HL-60 (cell line): ENCODE measurements at regions not wholly inside any gene's neighbourhood (a gene's known extent, or its start where the extent isn't known, plus 50 kb on each side); places are given as distances from the start of the nearest gene placed in this dataset.
"Not testable (repeated sequence)": the region's sequence is repeated elsewhere in the genome, so short reads cannot be mapped to it uniquely, and the experiment has no call there.

Source experiments
- DNase-seq, 2 experiments: peaks; one replicate each; pipeline ENCODE4 v3.0.0-alpha.2; 2010 to 2020; ENCODE audit warnings: low read depth in 1 of 2, low spot score in 1 of 2
- H3K27ac ChIP-seq: fragments of 250-450 bp; sonication (Bioruptor Pico); replicated peaks from 2 replicates; pipeline ENCODE4 v1.5.1; 2020; ENCODE audit warnings: mild to moderate bottlenecking, moderate library complexity
- H3K27me3 ChIP-seq: fragments of 250-450 bp; sonication (Bioruptor Pico); 2 replicates; pipeline ENCODE4 v1.5.1; 2021; ENCODE audit warnings: mild to moderate bottlenecking, moderate library complexity; ENCODE audit not compliant: insufficient read depth, poor library complexity, severe bottlenecking
- H3K4me3 ChIP-seq: replicated peaks from 2 replicates; pipeline ENCODE4 v1.5.1; 2011; ENCODE audit warnings: mild to moderate bottlenecking, control low read depth, low read length; ENCODE audit not compliant: insufficient read depth
- CTCF ChIP-seq: IDR thresholded peaks from one replicate; pipeline ENCODE4 v1.5.1; 2011; ENCODE audit warnings: low read length, control low read depth, inconsistent platforms; ENCODE audit not compliant: insufficient read depth
- GABPA ChIP-seq: IDR thresholded peaks from 2 replicates; pipeline ENCODE4 v1.6.1; 2012; ENCODE audit warnings: low read depth
- POLR2AphosphoS5 ChIP-seq: IDR thresholded peaks from 2 replicates; pipeline ENCODE4 v1.6.1; 2012; ENCODE audit warnings: low read depth
- SPI1 ChIP-seq: IDR thresholded peaks from 2 replicates; pipeline ENCODE4 v1.6.1; 2012; ENCODE audit warnings: low read depth, mild to moderate bottlenecking, borderline replicate concordance
- TF ChIP-seq, protein P1 (sequence below): IDR thresholded peaks from 2 replicates; pipeline ENCODE4 v1.6.1; 2012; ENCODE audit warnings: low read depth; ENCODE audit not compliant: insufficient replicate concordance

DNA sequence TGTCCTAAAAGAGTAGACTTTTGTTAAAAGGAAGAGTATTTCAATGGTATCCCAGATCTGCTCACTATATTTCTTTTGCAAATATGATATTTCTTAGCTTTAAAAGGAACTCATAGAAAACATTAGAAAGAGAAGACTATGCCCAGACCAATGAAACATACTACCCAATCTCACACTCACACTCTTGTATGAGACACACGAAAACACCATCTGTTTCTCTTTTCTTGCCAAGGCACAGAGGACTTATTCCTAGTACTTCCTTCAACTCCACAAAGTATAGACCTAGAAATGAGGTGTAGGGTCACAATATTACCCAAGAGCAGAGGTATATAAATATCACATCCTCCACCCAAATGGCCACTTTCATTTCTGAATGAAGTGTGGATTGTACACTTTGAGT lies 292.4 kb upstream of the ACO1 start:
- no peak overlapping the region for H3K27ac ChIP-seq
- TF ChIP-seq SPI1 (no peak), CTCF (no peak), POLR2AphosphoS5 (no peak), GABPA (no peak)
- TF ChIP-seq, protein P1, sequence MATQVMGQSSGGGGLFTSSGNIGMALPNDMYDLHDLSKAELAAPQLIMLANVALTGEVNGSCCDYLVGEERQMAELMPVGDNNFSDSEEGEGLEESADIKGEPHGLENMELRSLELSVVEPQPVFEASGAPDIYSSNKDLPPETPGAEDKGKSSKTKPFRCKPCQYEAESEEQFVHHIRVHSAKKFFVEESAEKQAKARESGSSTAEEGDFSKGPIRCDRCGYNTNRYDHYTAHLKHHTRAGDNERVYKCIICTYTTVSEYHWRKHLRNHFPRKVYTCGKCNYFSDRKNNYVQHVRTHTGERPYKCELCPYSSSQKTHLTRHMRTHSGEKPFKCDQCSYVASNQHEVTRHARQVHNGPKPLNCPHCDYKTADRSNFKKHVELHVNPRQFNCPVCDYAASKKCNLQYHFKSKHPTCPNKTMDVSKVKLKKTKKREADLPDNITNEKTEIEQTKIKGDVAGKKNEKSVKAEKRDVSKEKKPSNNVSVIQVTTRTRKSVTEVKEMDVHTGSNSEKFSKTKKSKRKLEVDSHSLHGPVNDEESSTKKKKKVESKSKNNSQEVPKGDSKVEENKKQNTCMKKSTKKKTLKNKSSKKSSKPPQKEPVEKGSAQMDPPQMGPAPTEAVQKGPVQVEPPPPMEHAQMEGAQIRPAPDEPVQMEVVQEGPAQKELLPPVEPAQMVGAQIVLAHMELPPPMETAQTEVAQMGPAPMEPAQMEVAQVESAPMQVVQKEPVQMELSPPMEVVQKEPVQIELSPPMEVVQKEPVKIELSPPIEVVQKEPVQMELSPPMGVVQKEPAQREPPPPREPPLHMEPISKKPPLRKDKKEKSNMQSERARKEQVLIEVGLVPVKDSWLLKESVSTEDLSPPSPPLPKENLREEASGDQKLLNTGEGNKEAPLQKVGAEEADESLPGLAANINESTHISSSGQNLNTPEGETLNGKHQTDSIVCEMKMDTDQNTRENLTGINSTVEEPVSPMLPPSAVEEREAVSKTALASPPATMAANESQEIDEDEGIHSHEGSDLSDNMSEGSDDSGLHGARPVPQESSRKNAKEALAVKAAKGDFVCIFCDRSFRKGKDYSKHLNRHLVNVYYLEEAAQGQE = no peak
- H3K4me3 ChIP-seq = no peak overlapping the region
- no peaks in the 10 kb centered on the region for H3K27me3 ChIP-seq
- DNase-seq = no peak

GRCh38 chr9:32117291-32117690 lies 267.2 kb upstream of the ACO1 start:
- H3K4me3 ChIP-seq = no peak overlapping the region
- TF ChIP-seq CTCF = no peak
- no peak for TF ChIP-seq GABPA
- TF ChIP-seq SPI1 = no peak
- TF ChIP-seq POLR2AphosphoS5 = no peak
- TF ChIP-seq, protein P1 = no peak
- DNase-seq = no peak
- no peaks in the 10 kb centered on the region for H3K27me3 ChIP-seq
- H3K27ac ChIP-seq = no peak overlapping the region

GRCh38 chr9:32128546-32128945 lies 255.9 kb upstream of the ACO1 start:
- TF ChIP-seq SPI1 (no peak), CTCF (no peak)
- no peaks in the 10 kb centered on the region for H3K27me3 ChIP-seq
- DNase-seq = no peak
- no peak overlapping the region for H3K27ac ChIP-seq
- no peak overlapping the region for H3K4me3 ChIP-seq

DNA sequence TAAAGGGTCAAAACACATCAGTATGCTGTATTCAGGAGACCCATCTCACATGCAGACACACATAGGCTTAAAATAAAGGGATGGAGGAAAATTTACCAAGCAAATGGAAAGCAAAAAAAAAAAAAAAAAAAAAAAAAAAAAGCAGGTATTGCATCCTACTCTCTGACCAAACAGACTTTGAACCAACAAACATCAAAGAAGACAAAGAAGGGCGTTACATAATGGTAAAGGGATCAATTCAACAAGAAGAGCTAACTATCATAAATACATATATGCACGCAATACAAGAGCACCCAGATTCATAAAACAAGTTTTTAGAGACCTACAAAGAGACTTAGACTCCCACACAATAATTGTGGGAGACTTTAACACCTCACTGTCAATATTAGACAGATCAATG lies 253.7 kb upstream of the ACO1 start:
- H3K27ac ChIP-seq, H3K27me3 ChIP-seq, DNase-seq, H3K4me3 ChIP-seq: not testable (repeated sequence)
